Activated T-cell treated with anti-CD3 and anti-CD28 coated beads for 1 hour (primary cell): ENCODE measurements at regions not wholly inside any gene's neighbourhood (a gene's known extent, or its start where the extent isn't known, plus 50 kb on each side); places are given as distances from the start of the nearest gene placed in this dataset.

ENCODE experiments used
- DNase-seq: peaks from one replicate; pipeline ENCODE4 v3.0.0-alpha.2; 2020; ENCODE audit warnings: low read depth

- DNase-seq, result no peak
These were observed 347.7 kb upstream of the SATB1 start for GRCh38 chr3:18772699-18773305.

DNA sequence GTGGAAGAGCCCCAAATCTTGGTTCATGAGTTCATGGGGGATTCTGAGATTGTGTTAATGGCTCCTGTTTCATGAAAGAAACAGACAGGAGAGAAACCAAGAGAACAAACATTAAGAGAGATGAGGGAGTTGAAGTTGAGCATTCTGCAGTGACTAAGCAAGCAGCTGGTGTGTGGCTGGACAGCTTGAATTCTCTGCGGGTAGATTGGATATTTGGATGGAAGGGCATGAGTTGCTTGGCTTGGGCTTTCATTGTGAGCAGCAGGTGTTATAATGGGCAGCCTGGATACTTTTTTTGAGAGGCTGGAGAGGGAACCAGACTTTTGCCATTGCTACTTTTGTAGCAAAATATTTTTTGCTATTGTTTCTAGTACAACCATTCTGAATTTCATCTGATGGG lies 346.8 kb upstream of the SATB1 start:
- no peak for DNase-seq

DNA sequence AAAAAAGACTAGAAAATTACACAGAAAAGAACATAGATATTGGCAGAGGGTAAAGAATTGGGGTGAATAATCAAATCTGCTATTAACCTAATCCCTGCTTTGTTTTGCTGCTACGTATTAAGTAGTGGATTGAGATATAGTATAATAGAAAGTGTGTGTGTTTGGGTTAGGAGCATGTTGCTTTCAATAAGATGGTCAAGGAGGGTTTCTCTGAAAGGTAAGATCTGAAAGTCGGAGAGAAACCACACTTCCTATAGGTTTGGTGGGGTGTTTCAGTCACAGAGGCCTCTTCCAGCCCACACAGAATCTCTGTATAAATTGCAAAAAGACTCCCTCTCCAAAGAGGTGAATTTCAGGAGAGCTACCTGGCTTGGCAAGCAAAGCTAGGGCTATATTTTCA lies 345.7 kb upstream of the SATB1 start:
- DNase-seq, result no peak

DNA sequence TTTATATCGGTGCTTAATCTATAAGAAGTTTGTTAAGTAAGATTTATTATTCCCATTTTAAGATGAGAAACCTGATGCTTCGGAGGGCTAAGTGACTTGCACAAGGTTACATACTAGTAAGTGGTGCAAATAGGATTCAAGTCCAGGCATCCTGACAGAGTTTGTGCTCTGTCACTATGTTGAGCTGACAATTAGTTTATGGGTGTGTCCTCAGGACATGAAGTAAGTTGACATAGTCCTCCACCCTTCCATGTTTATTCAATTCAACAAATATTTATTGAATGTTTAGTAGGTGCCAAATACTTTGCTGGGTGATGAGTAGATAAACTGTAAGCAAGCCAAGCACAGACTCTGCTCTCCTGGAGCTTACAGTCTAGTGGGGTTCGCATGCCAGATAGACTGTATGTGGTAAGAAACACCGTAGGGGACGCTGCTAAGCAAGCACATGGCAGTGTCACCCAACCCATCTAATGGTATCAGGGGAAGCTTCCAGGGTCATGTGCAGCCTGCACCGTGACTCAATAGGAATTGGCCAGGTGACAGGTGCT lies 342.7 kb upstream of the SATB1 start:
- no peak for DNase-seq

DNA sequence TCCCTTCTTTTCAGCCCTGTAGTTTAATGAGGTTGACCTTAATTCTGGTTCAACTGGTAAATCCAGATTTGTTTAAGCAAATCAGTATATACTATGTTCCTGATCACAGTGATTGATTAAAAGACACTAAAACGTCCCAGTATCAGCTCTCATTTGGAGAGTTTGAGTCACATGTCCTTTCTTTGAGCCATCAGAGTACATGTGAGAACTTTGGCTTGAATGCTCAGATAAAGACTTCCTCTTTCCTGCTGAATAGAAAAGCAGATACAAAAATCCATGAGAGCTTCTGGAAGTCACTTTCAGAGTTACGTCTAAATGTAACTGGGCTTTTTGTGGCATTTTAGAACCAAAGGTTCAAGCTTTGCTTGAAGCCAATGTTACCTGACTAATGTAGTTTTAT lies 341.8 kb upstream of the SATB1 start:
- no peak for DNase-seq

GRCh38 chr3:18765662-18766061 lies 340.5 kb upstream of the SATB1 start:
- no peak for DNase-seq

DNA sequence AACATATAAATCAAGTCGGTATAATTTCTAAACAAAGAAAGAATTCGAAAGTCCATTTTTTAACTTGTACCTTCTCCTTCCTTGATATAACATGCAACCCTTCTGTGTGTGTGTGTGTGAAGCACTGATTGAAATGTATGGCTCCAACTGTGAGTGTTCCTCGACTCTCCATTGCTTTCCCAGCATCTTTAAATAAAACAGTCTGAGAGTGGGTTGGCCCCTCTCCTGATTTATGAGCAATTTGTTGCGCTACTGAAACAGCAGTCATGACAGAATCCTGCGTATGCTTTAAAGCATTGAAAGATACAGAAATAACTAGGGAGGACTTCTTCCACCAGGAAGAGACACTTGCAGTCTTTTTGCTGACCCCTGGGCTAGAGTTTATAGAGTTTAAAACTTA lies 340.0 kb upstream of the SATB1 start:
- no peak for DNase-seq

DNA sequence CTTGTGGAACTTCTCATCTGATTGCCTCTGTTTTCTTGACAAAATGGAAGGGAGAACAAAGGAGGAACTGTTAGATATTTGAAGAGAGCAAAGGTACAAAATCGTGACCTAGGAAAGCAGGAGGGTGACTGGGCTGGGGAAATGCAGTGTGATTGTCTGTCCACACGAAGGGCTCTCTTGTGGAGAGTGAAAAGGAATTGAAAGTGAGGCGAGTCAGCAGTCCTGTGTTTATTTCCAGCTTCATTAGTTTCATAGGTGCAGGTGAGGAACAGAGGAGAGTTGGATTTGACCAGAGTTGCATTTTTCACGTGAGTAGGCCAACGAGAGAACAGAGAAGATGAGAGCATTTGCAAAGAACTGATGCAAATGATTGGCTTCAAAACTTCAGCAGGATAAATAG lies 336.4 kb upstream of the SATB1 start:
- no peak for DNase-seq

DNA sequence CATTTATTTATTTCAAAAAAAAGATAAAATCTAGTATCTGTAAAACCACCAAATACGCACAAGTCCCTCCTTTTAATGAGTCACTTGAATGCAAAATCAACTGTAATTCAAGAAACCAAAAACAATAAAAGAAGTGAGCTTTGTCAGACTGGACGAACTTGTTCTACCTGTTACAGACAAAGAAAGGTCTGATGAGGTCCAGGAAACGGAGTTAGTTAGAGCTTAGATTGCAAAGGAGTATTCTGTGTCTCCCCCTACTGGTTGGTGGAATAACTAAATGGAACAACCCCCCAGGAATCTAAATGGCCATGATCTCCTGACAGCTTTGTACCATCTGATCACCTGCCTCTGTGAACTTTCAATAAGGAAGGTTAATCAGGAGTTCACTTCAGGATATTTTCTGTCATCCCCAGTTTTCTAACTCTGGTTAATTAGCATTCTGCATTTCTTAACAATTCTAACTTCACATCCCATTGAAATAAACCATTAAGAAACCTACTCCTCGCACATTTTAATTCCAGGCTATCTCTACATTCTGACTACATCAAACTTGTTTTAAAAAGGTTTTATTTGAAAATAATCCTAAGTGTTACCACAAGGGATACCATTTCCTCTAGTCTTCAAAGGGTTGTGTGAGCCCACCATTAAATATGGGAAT lies 333.0 kb upstream of the SATB1 start:
- no peak for DNase-seq

GRCh38 chr3:18757476-18757875 lies 332.3 kb upstream of the SATB1 start:
- DNase-seq, result no peak

- no peak for DNase-seq
These were observed 327.3 kb upstream of the SATB1 start for GRCh38 chr3:18752273-18752934.

DNA sequence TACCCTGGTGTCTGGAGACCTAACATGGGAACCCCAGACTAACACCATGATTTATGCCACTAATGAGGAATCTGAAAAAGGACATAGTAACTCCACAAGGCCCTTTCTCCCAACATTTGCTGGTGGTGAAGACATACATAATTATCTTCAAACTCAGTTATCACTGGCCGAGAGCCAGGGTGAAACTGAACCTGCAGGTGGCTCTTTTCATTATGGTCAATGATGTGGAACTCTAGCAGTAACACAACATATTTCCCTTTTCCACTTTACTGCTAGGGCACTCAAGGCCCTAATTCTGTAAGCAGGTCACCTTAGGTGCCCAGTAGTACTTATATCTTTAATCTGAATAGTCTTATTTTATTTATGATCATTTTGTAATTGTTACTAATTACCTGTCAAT lies 326.4 kb upstream of the SATB1 start:
- no peak for DNase-seq

DNA sequence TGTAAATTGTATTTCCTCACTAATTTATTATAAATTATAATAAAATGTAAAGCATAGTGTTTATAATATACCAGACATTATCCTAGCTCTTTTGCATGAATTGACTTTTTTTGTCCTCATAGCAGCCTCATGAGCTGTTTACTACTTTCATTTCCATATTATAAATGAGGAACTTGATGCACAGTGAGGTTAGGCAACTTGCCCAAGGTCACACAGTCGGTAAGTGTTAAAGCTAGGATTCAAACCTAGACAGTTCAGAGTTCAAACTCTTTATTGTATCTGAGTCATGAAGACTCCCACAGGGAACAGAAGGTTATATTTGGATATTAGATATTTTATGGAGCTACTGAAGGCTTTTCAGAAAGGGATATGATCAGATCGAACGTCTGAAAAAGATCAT lies 322.2 kb upstream of the SATB1 start:
- no peak for DNase-seq

GRCh38 chr3:18745472-18745871 lies 320.3 kb upstream of the SATB1 start:
- DNase-seq, result no peak

DNA sequence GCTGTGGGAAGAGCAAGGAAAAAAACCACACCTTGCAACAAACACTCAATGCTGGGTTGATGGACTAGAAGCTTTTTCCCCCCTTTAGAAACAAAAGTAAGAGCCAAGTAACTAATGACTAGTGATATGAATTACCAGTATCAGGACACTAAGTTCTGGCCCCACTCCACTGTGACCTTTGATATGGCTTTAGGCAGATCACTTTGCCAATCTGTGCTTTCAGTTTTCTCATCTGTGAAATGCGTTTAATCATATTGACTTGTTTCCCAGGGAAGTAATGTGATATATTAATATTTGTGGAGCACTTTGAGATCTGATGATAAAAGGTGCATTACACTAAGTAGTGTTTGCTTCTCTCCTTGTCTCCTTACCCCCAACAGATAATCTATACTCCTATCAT lies 319.3 kb upstream of the SATB1 start:
- DNase-seq, result no peak

DNA sequence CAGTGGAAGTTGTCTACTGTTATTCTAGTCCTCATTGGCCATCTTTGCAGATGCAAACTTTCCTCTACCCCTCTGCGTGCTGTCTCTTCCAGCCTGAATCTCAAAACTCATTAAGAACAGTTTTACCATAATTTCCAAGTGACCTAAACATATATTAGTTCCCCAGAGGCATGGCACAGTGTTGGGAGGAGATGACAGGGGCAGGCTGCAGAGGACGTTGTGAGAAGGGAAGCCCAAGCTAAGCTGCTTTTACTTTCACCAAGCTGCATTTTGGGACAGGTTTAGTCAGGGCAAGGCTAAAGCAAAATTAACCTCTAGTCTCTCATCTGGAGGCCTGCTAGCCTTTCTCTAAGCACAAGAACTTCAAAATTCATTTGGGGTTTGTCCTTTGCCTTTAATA lies 318.6 kb upstream of the SATB1 start:
- no peak for DNase-seq

- DNase-seq, result peak; percentile 30
These were observed 315.8 kb upstream of the SATB1 start for GRCh38 chr3:18740631-18741583.

DNA sequence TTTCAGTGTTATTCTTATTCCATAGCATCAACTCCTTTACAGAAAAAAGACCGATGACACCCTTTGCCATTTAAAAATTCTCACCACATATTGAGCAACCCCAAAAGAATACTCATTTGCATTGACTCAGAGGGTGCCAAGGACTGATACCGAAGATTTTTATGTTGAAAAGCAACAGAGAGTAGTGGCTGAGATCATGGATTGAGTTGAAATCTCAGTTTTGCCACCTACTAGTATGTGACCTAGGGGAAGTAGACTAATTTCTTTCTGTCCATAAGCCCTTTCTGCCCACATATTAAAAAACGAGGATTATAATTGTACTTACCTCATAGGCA lies 313.9 kb upstream of the SATB1 start:
- DNase-seq, result no peak

DNA sequence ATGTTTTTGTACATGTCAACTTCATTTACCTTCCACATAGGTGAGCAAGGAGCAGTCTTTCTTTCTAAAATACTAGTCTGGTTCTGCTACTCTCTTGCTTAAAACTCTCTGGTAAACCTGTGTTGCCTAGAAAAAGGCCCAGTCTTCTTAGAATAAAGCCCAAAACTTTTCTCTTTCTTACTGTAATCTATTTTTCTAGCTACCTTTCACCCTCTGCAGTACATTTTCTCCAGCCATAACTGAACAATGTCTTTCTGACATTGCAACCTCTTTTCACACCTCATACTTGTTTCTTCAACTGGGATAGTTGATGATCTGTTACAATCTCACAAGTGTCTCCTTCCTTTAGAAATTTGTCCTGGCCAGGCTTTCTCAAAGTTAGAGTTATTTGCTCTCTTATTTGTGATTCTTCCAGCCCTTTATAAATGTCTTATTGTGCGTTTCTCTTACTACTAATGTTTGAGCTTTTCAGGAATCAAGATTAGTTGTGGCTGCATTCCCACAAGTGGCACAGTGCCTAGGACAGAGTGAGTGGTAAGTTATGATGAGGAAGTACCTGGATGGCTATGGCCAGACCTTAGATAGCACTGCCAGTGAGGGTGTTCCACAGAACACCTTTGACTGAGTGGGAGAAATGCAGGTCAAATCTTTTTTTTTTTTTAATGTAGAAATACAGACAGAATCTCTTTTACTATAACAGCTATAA lies 313.4 kb upstream of the SATB1 start:
- no peak for DNase-seq

DNA sequence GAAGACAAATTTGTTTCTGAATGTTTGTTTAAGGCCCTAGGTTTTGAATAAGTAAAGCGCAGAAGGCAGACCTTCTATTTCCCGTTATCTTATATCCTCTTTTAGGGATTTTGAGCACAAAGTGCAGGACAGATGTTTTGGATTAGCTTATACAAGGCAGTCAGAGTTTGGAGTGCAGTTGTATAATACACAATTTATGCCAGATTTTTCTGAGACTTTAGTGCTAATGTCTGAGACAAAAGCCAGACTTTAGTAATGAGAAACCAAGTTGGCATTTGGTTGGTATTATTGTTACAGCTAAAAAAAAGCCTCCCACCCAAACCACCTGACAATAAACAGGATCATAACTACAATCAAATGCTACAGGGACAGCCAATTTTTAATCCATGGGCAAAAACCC lies 309.9 kb upstream of the SATB1 start:
- DNase-seq, result no peak

- DNase-seq, result no peak
These were observed 309.2 kb upstream of the SATB1 start for GRCh38 chr3:18734309-18734708.

DNA sequence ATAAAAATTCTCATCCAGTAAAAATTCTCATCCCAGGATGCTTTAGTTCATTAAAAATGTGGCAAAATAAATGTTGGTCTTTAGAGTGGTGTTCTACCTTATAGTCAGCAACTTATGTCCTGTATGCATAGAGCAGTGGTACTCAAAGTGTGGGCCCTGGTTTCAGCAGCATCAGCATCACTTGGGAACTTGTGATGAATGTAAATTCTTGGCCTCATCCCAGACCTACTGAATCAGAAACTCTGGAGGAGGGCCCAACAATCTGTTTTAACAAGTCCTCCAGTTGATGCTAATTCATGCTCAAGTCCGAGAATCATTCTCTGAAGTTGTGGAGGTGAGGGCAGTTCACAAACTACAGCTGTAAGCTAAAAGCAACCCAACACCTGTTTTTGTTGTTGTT lies 307.3 kb upstream of the SATB1 start:
- no peak for DNase-seq
